HT-29 (cell line): ENCODE measurements at regions not wholly inside any gene's neighbourhood (a gene's known extent, or its start where the extent isn't known, plus 50 kb on each side); places are given as distances from the start of the nearest gene placed in this dataset.
"Not testable (repeated sequence)": the region's sequence is repeated elsewhere in the genome, so short reads cannot be mapped to it uniquely, and the experiment has no call there.

Source experiments
- DNase-seq: peaks from one replicate; pipeline ENCODE4 v3.0.0-alpha.2; 2015; ENCODE audit warnings: low spot score

GRCh38 chr2:236895497-236895896 lies 190.2 kb upstream of the COPS8 start:
- no peak for DNase-seq

GRCh38 chr2:236896688-236897087 lies 189.0 kb upstream of the COPS8 start:
- no peak for DNase-seq

- no peak for DNase-seq
Observed at GRCh38 chr2:236899146-236899545, 186.5 kb upstream of the COPS8 start.

DNA sequence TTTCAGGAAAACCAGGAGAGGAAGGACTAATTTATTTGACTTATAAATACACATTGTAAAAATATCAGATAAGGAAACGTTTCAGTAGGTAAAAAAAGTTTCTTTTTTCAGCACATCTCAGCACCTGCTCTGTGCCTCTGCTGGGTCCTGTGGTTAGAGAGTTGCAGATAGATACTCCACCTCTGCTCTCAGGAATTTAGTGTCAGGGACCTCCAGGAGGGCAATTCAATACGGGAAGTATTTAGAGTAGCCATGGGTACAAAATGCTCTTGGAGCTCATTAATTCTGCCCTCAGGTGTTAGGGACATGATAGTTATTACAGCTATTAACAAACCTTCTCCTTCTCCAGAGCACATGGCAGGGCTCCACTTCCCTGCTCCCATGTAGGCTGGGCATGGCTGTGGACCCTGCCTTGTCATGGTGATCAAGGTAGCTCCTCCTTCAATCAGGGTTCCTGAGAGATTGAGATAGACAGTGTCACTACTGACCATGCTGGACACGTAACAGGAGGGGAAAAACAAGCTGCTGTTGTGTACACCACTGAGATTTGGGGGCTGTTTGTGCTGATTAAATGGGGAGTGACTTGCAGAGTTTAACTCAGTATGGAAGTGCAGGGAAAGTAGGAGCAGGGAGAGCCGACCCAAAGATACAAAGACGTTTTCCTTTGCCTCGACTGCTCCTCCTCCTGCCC lies 185.6 kb upstream of the COPS8 start:
- no peak for DNase-seq

DNA sequence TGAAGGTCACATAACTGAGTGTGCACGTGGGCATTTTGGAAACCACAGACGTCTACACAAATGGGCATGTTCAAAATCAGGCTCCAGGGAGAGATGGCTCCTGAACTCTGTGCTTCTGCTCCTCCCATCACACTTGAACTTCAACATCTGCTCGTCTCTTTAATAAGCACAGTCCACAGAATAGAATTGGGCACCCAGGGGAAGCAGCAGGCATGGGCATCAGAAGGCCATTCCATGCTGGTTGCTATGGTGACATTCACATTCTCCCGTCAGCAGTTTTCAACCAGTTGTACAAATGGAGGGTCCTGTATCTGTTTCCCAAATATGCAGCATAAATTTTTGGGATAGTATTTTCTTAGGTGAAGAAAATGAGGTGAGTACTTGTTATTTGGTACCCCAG lies 183.7 kb upstream of the COPS8 start:
- no peak for DNase-seq

DNA sequence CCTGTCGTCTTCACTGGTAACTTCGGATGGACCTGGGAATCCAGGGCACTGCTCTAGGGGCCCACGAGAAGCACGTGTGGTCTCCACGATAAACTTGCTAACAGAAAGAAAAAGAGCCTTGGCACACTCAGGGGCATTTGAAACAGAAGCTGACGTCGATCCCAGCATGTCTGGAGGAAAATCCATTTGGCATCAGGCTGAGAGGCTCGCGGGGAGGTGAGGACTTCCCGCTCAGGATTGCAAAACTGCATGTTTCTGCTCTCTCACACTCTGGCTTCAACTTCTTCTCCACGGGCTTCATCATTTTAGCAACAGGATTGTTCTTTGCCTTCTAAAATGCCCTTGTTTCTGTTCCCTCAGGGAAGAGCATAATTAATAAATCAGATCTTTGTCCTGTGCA lies 181.7 kb upstream of the COPS8 start:
- DNase-seq, result no peak

DNA sequence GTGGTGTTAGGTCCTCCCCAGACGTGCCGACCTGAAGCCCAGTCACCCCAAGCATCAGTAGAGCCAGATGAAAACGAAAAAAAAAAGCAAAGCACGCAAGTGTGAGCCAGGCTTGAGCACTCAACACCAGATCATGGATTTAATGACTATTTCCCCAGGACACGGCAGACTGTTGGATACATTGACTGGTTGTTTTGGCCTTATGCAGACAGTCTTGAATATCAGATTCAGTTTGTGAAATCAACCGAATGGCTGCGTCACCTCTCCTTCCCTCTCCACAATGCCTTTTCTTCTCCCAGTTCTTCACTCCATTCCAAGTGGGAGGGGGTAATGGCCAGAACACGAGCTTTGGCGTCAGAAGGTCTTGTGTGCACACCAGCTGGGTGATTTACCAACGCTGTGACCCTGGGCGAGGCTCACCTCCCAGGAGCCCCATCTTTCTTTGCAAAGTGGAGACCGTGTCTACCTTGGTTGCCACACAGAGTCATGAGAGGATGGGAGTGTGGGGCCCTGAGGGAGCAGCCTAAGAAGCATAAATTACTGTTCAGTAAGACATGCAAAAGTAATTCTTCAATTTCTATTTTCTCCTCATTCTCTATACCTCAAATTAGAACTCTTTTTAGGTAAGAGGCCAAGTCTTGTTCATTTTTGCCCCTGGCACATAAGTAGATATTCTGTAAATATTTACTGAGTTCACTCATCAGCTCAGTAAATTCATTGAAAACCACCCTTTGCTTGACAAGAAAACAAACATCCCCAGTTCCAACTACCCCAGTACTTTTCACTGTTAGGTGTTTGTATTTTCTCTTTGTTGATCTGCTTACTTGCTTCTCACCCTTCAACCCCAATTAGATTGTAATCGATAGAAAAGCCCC lies 181.1 kb upstream of the COPS8 start:
- DNase-seq, result no peak

DNA sequence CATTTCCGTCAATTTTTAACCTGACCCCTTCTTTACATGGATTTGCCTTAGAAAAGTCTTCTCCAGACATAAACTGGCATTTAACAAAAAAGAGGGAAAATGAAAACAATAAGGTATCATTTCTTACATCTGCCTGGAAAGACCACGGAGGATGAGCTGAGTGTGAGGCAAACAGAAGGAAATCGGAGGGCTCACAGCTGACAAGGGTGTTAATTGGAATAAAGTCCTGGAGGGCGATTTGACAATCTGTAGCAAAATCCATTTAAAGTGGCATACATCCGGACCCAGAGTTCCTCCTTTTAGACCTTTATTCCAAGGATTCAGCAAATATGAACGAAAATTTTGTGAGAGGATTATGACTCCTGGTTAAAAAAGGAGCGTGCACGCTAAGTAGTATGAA lies 179.7 kb upstream of the COPS8 start:
- no peak for DNase-seq

DNA sequence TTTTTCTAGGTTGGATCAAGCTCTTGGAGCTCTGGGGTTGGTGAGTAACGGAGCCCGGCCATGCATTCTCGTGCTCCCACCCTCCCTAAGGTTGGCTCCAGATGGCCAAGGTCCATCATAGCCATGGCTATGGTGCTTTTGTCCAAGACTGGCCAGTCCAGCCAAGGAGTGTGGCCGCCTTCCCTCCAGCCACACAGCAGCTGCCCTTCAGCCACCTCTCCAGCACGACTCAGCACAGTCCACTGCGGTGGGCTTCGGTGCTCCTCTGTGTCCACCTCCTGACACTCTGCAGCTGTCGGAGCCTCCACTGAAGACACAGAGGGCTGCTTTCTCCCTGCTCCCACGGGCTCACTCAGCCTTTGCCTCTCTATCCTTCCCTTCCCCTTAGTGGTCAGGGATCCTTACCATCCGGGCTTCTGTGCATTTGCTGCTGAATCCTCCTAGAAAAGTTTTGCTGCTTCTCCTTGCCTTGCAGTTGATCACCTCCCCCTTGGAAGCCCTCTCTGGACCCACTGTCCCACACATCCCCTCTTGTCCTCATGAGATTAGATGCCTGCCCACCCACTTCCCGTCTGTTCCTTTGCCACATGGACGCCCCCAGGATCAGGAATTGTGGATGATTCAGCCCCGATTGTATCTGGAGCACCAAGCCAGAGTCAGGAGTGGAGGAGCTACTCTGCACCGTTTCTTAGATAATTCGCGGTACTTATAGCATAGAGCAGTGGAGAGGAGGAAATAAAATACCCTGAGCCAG lies 177.1 kb upstream of the COPS8 start:
- DNase-seq, result no peak

DNA sequence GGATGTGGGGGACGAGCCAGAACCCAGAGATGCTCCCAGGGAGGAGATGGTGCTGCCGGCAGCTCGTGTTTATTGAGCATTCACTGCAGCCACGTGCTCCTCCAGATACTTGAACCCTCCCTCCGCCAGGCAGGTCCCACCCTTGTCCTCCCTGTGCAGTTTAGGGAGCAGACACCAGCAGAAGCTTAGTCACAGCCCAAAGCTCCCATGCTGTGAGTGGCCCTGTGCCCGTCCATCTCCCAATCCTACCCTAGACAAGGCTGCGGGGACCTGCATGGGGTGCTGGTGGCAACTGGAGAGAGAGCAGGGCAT lies 176.5 kb upstream of the COPS8 start:
- DNase-seq, result no peak

GRCh38 chr2:236909802-236910201 lies 175.9 kb upstream of the COPS8 start:
- no peak for DNase-seq

- no peak for DNase-seq
Observed at GRCh38 chr2:236910781-236911495, 174.8 kb upstream of the COPS8 start.

GRCh38 chr2:236912326-236913120 lies 173.2 kb upstream of the COPS8 start:
- no peak for DNase-seq

DNA sequence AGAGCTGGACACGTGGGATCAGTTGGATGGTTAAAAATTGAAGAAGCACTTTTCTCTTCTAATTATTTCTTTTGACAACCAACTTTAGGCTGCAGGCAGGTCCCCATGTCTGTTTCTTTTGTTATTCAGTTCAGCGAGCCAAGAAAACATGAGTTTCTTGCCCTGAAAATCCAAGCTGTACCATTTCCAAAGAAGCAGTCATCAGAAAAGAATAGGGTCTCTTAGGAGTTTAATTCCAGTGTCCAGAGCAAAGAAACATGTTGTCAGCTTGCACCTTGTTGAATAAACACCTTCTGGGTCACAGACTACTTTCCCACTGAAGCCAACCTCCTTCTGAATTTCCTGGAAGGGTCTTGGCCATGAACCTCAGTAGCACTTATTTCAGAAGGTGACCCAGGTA lies 170.5 kb upstream of the COPS8 start:
- no peak for DNase-seq

GRCh38 chr2:236915726-236916125 lies 170.0 kb upstream of the COPS8 start:
- no peak for DNase-seq

GRCh38 chr2:236916181-236916580 lies 169.5 kb upstream of the COPS8 start:
- DNase-seq, result no peak

DNA sequence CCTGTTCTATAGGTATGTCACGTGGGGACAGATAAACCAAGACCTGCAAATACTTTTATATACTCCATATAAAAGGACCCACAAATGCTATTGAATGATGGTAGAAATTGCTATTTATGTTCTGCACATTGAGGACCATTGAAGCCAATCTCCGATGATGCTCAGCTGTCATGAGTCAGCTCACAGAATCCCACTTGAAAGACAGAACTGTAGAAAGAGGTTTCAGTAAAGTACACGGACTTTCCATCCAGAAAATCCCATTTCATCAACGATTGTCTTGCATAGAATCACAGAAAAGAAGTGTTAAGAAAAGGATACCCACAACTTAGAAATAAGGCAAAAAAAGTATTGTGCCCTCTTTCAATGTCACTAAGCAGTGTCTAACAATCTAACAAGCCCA lies 169.0 kb upstream of the COPS8 start:
- no peak for DNase-seq

DNA sequence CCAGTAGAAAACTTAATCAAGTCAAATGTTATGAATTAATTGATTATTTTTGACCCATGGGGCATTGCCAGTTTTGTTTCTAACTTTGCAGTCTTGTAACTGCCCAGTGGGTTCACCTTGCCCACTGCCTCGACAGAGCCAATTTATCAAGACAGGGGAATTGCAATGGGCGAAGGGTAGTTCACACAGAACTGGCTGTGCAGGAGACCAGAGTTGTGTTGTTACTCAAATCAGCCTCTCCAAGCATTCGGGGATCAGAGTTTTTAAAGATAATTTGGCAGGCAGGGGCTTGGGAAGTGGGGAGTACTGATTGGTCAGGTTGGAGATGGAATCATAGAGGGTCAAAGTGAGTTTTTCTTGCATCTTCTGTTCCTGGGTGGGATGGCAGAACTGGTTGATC lies 168.5 kb upstream of the COPS8 start:
- no peak for DNase-seq

- DNase-seq, result no peak
Observed at GRCh38 chr2:236918545-236918944, 167.1 kb upstream of the COPS8 start.

GRCh38 chr2:236919209-236919608 lies 166.5 kb upstream of the COPS8 start:
- no peak for DNase-seq

GRCh38 chr2:236919801-236920379 lies 165.8 kb upstream of the COPS8 start:
- DNase-seq, result not testable (repeated sequence)
